ENCODE measurements at regions not wholly inside any gene's neighbourhood (a gene's known extent, or its start where the extent isn't known, plus 50 kb on each side); places are given as distances from the start of the nearest gene placed in this dataset.

DNA sequence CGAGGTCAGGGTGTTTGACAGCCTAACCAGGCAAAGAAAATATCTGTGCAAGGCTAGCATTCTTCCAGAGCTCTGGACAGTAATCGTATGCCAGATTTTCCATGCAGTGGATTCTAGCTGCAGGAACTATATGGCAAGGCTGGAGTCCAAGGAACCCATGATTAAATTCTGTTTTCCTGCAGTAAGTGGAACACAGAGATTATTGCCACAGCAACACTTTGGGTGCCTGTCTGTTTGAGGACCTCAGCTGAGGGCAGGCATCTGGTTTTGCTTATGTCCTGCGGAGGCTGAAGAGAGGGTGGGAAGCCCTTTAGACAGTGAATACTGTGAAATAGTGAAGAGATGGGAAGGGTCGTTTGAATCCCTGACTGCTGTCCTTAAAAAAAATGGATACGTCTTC, 104.4 kb downstream of the DAD1 start:
- H3K9me1 ChIP-seq (ENCODE audit: insufficient read depth, low read length): no peaks in the 10 kb centered on the region
- no CpG with 5 or more reads among the region's 5 CpGs for WGBS, 2 experiments (ENCODE audit: extremely low coverage in 2 of 2, insufficient read length in 1 of 2)

More for the DNA sequence above, 104.4 kb downstream of the DAD1 start:
- dilution Hi-C loops (cut with HindIII; ENCODE audit: low sequenced_read_pairs, unreplicated experiment): no loop called here
- Histone ChIP-seq H4K20me1 (ENCODE audit: insufficient read depth, low read length) (no peaks in the 10 kb centered on the region), H3K4ac (ENCODE audit: low read depth, low read length) (no peak overlapping the region), H2BK15ac (ENCODE audit: low read depth, low read length) (no peak overlapping the region), H3K27ac (ENCODE audit: insufficient read depth, low read length) (no peak overlapping the region), H3K27me3 (ENCODE audit: control insufficient read depth, insufficient read depth, low read length) (peaks cover 86% of the 10 kb centered on the region), H2AK5ac (ENCODE audit: low read depth, low read length) (no peak overlapping the region), H3K4me2 (ENCODE audit: low read depth, low read length) (no peak overlapping the region), H3K23ac (ENCODE audit: low read depth, low read length) (no peak overlapping the region), H3K14ac (replicated peaks; ENCODE audit: low read depth, low read length) (no peak overlapping the region), H3K9ac (ENCODE audit: low read depth, low read length) (no peak overlapping the region), H4K8ac (ENCODE audit: low read depth in 2 of 2, low read length in 2 of 2) (no peak overlapping the region), H2AFZ (replicated peaks; ENCODE audit: low read length, poor library complexity) (no peak overlapping the region), H2BK20ac (ENCODE audit: low read depth, low read length) (no peak overlapping the region), H3K9me3 (ENCODE audit: control insufficient read depth, insufficient read depth, low read length) (no peaks in the 10 kb centered on the region), H2BK120ac (ENCODE audit: low read depth, low read length) (no peak overlapping the region), H2BK5ac (ENCODE audit: low read depth, low read length, poor library complexity, severe bottlenecking) (no peak overlapping the region), H2AK9ac (replicated peaks; ENCODE audit: low read depth, low read length, poor library complexity) (no peak overlapping the region), H4K5ac (ENCODE audit: low read depth, low read length) (no peak overlapping the region), H3K79me1 (ENCODE audit: low read depth in 1 of 2, low read length in 2 of 2) (no peaks in the 10 kb centered on the region), H3K4me1 (ENCODE audit: control insufficient read depth, insufficient read depth, low read length) (no peaks in the 10 kb centered on the region), H4K91ac (ENCODE audit: insufficient read depth, low read depth, low read length) (no peak overlapping the region), H3K18ac (ENCODE audit: low read depth, low read length) (no peak overlapping the region), H3K36me3 (ENCODE audit: control insufficient read depth, insufficient read depth, low read length) (no peaks in the 10 kb centered on the region), H3K56ac (ENCODE audit: extremely low read depth, insufficient read depth, low read length) (no peak overlapping the region), H3K4me3 (ENCODE audit: insufficient read depth, low read depth, low read length) (no peak overlapping the region)
- no peak for TF ChIP-seq MAFK (IDR thresholded peaks at IDR 0.05; ENCODE audit: low read depth, low read length)
- TF ChIP-seq NFE2L2 (IDR thresholded peaks at IDR 0.05; ENCODE audit: low read depth, low read length): no peak
- TF ChIP-seq FOS (IDR thresholded peaks at IDR 0.05; ENCODE audit: low read depth, low read length): no peak
- TF ChIP-seq MXI1 (IDR thresholded peaks at IDR 0.05; ENCODE audit: borderline replicate concordance, low read depth, low read length): no peak
- TF ChIP-seq CHD1 (IDR thresholded peaks at IDR 0.05; ENCODE audit: low read depth, low read length): no peak
- no peak for TF ChIP-seq MAZ (IDR thresholded peaks at IDR 0.05; ENCODE audit: borderline replicate concordance, low read depth, low read length)
- TF ChIP-seq BHLHE40 (IDR thresholded peaks at IDR 0.05; ENCODE audit: low read depth, low read length): no peak
- TF ChIP-seq RCOR1 (IDR thresholded peaks at IDR 0.05; ENCODE audit: insufficient replicate concordance, low read length): no peak
- CTCF ChIA-PET: no interaction called here
- intact Hi-C loops (cut with micrococcal nuclease): no loop called here
- DNase-seq: no peak
- in situ Hi-C loops (cut with MboI; ENCODE audit: low sequenced_read_pairs): no loop called here
- POLR2A ChIA-PET (ENCODE audit: unreplicated experiment): no interaction called here
- no peak for ATAC-seq (ENCODE audit: low read depth)
- no TSS peak for BruUV-seq (replicated peaks)

Measured in IMR-90 (cell line).